HG02840 (cell line): ENCODE measurements at regions not wholly inside any gene's neighbourhood (a gene's known extent, or its start where the extent isn't known, plus 50 kb on each side); places are given as distances from the start of the nearest gene placed in this dataset.

Experiments used
- ATAC-seq: cut with Tn5 transposase; IDR thresholded peaks from one replicate; pipeline ENCODE4 v1.9.1; 2021; ENCODE audit warnings: mild to moderate bottlenecking, moderate library complexity, moderate number of reproducible peaks; ENCODE audit not compliant: unreplicated experiment, low FRiP score

GRCh38 chr3:182241766-182242488, 530.2 kb downstream of the SOX2 start:
- ATAC-seq, result no peak

GRCh38 chr3:182242489-182242942, 530.8 kb downstream of the SOX2 start:
- no peak for ATAC-seq

GRCh38 chr3:182243625-182244024, 531.9 kb downstream of the SOX2 start:
- ATAC-seq, result no peak

GRCh38 chr3:182244222-182244971, 532.7 kb downstream of the SOX2 start:
- ATAC-seq, result no peak

GRCh38 chr3:182245059-182245458, 533.3 kb downstream of the SOX2 start:
- no peak for ATAC-seq

- no peak for ATAC-seq
Measured at GRCh38 chr3:182246870-182247269, 535.1 kb downstream of the SOX2 start.

- no peak for ATAC-seq
Measured at GRCh38 chr3:182248349-182248880, 536.7 kb downstream of the SOX2 start.

- ATAC-seq, result no peak
Measured at GRCh38 chr3:182252802-182253201, 540.5 kb upstream of the ATP11B start.

- ATAC-seq, result no peak
Measured at GRCh38 chr3:182255158-182255557, 538.1 kb upstream of the ATP11B start.

GRCh38 chr3:182257361-182257760, 535.9 kb upstream of the ATP11B start:
- no peak for ATAC-seq

GRCh38 chr3:182258538-182259177, 534.6 kb upstream of the ATP11B start:
- ATAC-seq, result no peak

- no peak for ATAC-seq
Measured at GRCh38 chr3:182259579-182259978, 533.7 kb upstream of the ATP11B start.

GRCh38 chr3:182261041-182261440, 532.3 kb upstream of the ATP11B start:
- ATAC-seq, result no peak

- no peak for ATAC-seq
Measured at GRCh38 chr3:182268711-182269110, 524.6 kb upstream of the ATP11B start.

GRCh38 chr3:182276512-182276911, 516.8 kb upstream of the ATP11B start:
- no peak for ATAC-seq

- ATAC-seq, result no peak
Measured at GRCh38 chr3:182284793-182285192, 508.5 kb upstream of the ATP11B start.

GRCh38 chr3:182292591-182292990, 500.7 kb upstream of the ATP11B start:
- ATAC-seq, result no peak

- ATAC-seq, result no peak
Measured at GRCh38 chr3:182294256-182294655, 499.0 kb upstream of the ATP11B start.

GRCh38 chr3:182294696-182295095, 498.6 kb upstream of the ATP11B start:
- no peak for ATAC-seq

GRCh38 chr3:182300266-182300665, 493.0 kb upstream of the ATP11B start:
- ATAC-seq, result no peak

GRCh38 chr3:182303169-182303568, 490.1 kb upstream of the ATP11B start:
- no peak for ATAC-seq
